ENCODE measurements at regions not wholly inside any gene's neighbourhood (a gene's known extent, or its start where the extent isn't known, plus 50 kb on each side); places are given as distances from the start of the nearest gene placed in this dataset.

- Mint-ChIP-seq H3K9me3 (peaks cover 0 to 15% (median 4%) of the 10 kb centered on the region in 6 donors), H3K36me3 (no peaks in the 10 kb centered on the region), H3K4me3 (no peak overlapping the region), H3K4me1 (no peaks in the 10 kb centered on the region), H3K27me3 (ENCODE audit: low read depth in 3 of 3) (peaks cover 0 to 4% (median 1%) of the 10 kb centered on the region in 3 donors), H3K27ac (no peak overlapping the region)
- no peak for DNase-seq
Observed at GRCh38 chr16:51461255-51461654, 310.2 kb upstream of the SALL1 start.

GRCh38 chr16:51458356-51459140 lies 307.5 kb upstream of the SALL1 start:
- Mint-ChIP-seq H3K27ac (no peak overlapping the region), H3K9me3 (peaks cover 0 to 7% (median 2%) of the 10 kb centered on the region in 6 donors), H3K4me3 (no peak overlapping the region), H3K36me3 (no peaks in the 10 kb centered on the region), H3K27me3 (ENCODE audit: low read depth in 3 of 3) (peaks cover 0 to 5% (median 0%) of the 10 kb centered on the region in 3 donors), H3K4me1 (no peaks in the 10 kb centered on the region)
- DNase-seq: no peak

GRCh38 chr16:51457775-51458174 lies 306.7 kb upstream of the SALL1 start:
- no peak overlapping the region for H3K27ac Mint-ChIP-seq
- H3K36me3 Mint-ChIP-seq: no peaks in the 10 kb centered on the region

GRCh38 chr16:51455398-51455797 lies 304.3 kb upstream of the SALL1 start:
- H3K27ac Mint-ChIP-seq: no peak overlapping the region
- DNase-seq: no peak
- peaks cover 0 to 5% (median 2%) of the 10 kb centered on the region in 6 donors for H3K9me3 Mint-ChIP-seq
- peaks cover 0 to 2% (median 2%) of the 10 kb centered on the region in 3 donors for H3K27me3 Mint-ChIP-seq (ENCODE audit: low read depth in 3 of 3)
- H3K4me1 Mint-ChIP-seq: no peaks in the 10 kb centered on the region
- no peaks in the 10 kb centered on the region for H3K36me3 Mint-ChIP-seq
- no peak overlapping the region for H3K4me3 Mint-ChIP-seq

More at GRCh38 chr16:51457775-51458174, 306.7 kb upstream of the SALL1 start:
- Mint-ChIP-seq H3K4me1 (no peaks in the 10 kb centered on the region), H3K27me3 (ENCODE audit: low read depth in 3 of 3) (peaks cover 0 to 5% (median 0%) of the 10 kb centered on the region in 3 donors), H3K9me3 (peaks cover 0 to 5% (median 1%) of the 10 kb centered on the region in 6 donors), H3K4me3 (no peak overlapping the region)
- no peak for DNase-seq

GRCh38 chr16:51453251-51453650 lies 302.2 kb upstream of the SALL1 start:
- DNase-seq: no peak
- Mint-ChIP-seq H3K9me3 (peaks cover 0 to 4% (median under 1%) of the 10 kb centered on the region in 6 donors), H3K27me3 (ENCODE audit: low read depth in 3 of 3) (peaks cover 0 to 2% (median 2%) of the 10 kb centered on the region in 3 donors), H3K4me1 (no peaks in the 10 kb centered on the region), H3K36me3 (no peaks in the 10 kb centered on the region), H3K4me3 (no peak overlapping the region), H3K27ac (no peak overlapping the region)

GRCh38 chr16:51450909-51451308 lies 299.8 kb upstream of the SALL1 start:
- peaks cover 0 to 9% (median 0%) of the 10 kb centered on the region in 6 donors for H3K9me3 Mint-ChIP-seq
- H3K4me1 Mint-ChIP-seq: no peaks in the 10 kb centered on the region
- no peak overlapping the region for H3K27ac Mint-ChIP-seq
- DNase-seq: no peak
- peaks cover 0 to 2% (median 2%) of the 10 kb centered on the region in 3 donors for H3K27me3 Mint-ChIP-seq (ENCODE audit: low read depth in 3 of 3)
- no peak overlapping the region for H3K4me3 Mint-ChIP-seq
- no peaks in the 10 kb centered on the region for H3K36me3 Mint-ChIP-seq

- H3K9me3 Mint-ChIP-seq: peaks cover 0 to 9% (median 1%) of the 10 kb centered on the region in 6 donors
- H3K36me3 Mint-ChIP-seq: no peaks in the 10 kb centered on the region
- H3K27ac Mint-ChIP-seq: no peak overlapping the region
Observed at GRCh38 chr16:51450376-51450775, 299.3 kb upstream of the SALL1 start.

GRCh38 chr16:51449441-51449840 lies 298.4 kb upstream of the SALL1 start:
- H3K4me1 Mint-ChIP-seq: no peaks in the 10 kb centered on the region
- H3K36me3 Mint-ChIP-seq: no peaks in the 10 kb centered on the region
- H3K27ac Mint-ChIP-seq: no peak overlapping the region
- no peak overlapping the region for H3K4me3 Mint-ChIP-seq
- H3K27me3 Mint-ChIP-seq (ENCODE audit: low read depth in 3 of 3): peaks cover 0 to 2% (median 0%) of the 10 kb centered on the region in 3 donors
- peaks cover 0 to 9% (median 2%) of the 10 kb centered on the region in 6 donors for H3K9me3 Mint-ChIP-seq
- DNase-seq: no peak

More at GRCh38 chr16:51450376-51450775, 299.3 kb upstream of the SALL1 start:
- no peak for DNase-seq
- peaks cover 0 to 2% (median 2%) of the 10 kb centered on the region in 3 donors for H3K27me3 Mint-ChIP-seq (ENCODE audit: low read depth in 3 of 3)
- H3K4me1 Mint-ChIP-seq: no peaks in the 10 kb centered on the region
- no peak overlapping the region for H3K4me3 Mint-ChIP-seq

GRCh38 chr16:51445250-51445649 lies 294.2 kb upstream of the SALL1 start:
- Mint-ChIP-seq H3K4me1 (no peaks in the 10 kb centered on the region), H3K9me3 (peaks cover 0 to 9% (median 4%) of the 10 kb centered on the region in 6 donors), H3K36me3 (no peaks in the 10 kb centered on the region), H3K27me3 (ENCODE audit: low read depth in 3 of 3) (peaks cover 1 to 4% (median 3%) of the 10 kb centered on the region in 3 donors), H3K4me3 (no peak overlapping the region), H3K27ac (no peak overlapping the region)
- DNase-seq: no peak

GRCh38 chr16:51443934-51444333 lies 292.9 kb upstream of the SALL1 start:
- Mint-ChIP-seq H3K36me3 (no peaks in the 10 kb centered on the region), H3K27ac (no peak overlapping the region), H3K4me1 (no peaks in the 10 kb centered on the region), H3K9me3 (peaks cover 0 to 9% (median 4%) of the 10 kb centered on the region in 6 donors), H3K4me3 (no peak overlapping the region), H3K27me3 (ENCODE audit: low read depth in 3 of 3) (peaks cover 4 to 5% (median 4%) of the 10 kb centered on the region in 3 donors)
- DNase-seq: no peak

- no peaks in the 10 kb centered on the region for H3K4me1 Mint-ChIP-seq
- peaks cover 2 to 10% (median 5%) of the 10 kb centered on the region in 6 donors for H3K9me3 Mint-ChIP-seq
- peaks cover 4 to 5% (median 5%) of the 10 kb centered on the region in 3 donors for H3K27me3 Mint-ChIP-seq (ENCODE audit: low read depth in 3 of 3)
- no peak for DNase-seq
- H3K4me3 Mint-ChIP-seq: no peak overlapping the region
- H3K36me3 Mint-ChIP-seq: no peaks in the 10 kb centered on the region
- no peak overlapping the region for H3K27ac Mint-ChIP-seq
Observed at GRCh38 chr16:51442141-51442870, 291.2 kb upstream of the SALL1 start.

GRCh38 chr16:51440131-51440889 lies 289.2 kb upstream of the SALL1 start:
- Mint-ChIP-seq H3K27me3 (ENCODE audit: low read depth in 3 of 3) (peaks cover 4 to 5% (median 5%) of the 10 kb centered on the region in 3 donors), H3K4me3 (no peak overlapping the region), H3K4me1 (no peaks in the 10 kb centered on the region), H3K9me3 (peaks cover 0 to 10% (median 4%) of the 10 kb centered on the region in 6 donors), H3K27ac (no peak overlapping the region), H3K36me3 (no peaks in the 10 kb centered on the region)
- DNase-seq: no peak

GRCh38 chr16:51439271-51439670 lies 288.2 kb upstream of the SALL1 start:
- H3K36me3 Mint-ChIP-seq: no peaks in the 10 kb centered on the region
- no peak for DNase-seq
- H3K9me3 Mint-ChIP-seq: peaks cover 0 to 10% (median 6%) of the 10 kb centered on the region in 6 donors
- H3K4me3 Mint-ChIP-seq: no peak overlapping the region
- no peak overlapping the region for H3K27ac Mint-ChIP-seq
- peaks cover 4 to 6% (median 5%) of the 10 kb centered on the region in 3 donors for H3K27me3 Mint-ChIP-seq (ENCODE audit: low read depth in 3 of 3)
- no peaks in the 10 kb centered on the region for H3K4me1 Mint-ChIP-seq

Data from immature natural killer cell (primary cell).